ENCODE measurements at regions not wholly inside any gene's neighbourhood (a gene's known extent, or its start where the extent isn't known, plus 50 kb on each side); places are given as distances from the start of the nearest gene placed in this dataset.
"Not testable (repeated sequence)": the region's sequence is repeated elsewhere in the genome, so short reads cannot be mapped to it uniquely, and the experiment has no call there.

- DNase-seq, result no peak
- TF ChIP-seq POLR2AphosphoS5 (IDR thresholded peaks at IDR 0.05), result no peak
- TF ChIP-seq EP300 (IDR thresholded peaks at IDR 0.05), result no peak
- no peak for TF ChIP-seq POLR2A (IDR thresholded peaks at IDR 0.05)
- TF ChIP-seq, protein P1, sequence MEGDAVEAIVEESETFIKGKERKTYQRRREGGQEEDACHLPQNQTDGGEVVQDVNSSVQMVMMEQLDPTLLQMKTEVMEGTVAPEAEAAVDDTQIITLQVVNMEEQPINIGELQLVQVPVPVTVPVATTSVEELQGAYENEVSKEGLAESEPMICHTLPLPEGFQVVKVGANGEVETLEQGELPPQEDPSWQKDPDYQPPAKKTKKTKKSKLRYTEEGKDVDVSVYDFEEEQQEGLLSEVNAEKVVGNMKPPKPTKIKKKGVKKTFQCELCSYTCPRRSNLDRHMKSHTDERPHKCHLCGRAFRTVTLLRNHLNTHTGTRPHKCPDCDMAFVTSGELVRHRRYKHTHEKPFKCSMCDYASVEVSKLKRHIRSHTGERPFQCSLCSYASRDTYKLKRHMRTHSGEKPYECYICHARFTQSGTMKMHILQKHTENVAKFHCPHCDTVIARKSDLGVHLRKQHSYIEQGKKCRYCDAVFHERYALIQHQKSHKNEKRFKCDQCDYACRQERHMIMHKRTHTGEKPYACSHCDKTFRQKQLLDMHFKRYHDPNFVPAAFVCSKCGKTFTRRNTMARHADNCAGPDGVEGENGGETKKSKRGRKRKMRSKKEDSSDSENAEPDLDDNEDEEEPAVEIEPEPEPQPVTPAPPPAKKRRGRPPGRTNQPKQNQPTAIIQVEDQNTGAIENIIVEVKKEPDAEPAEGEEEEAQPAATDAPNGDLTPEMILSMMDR (IDR thresholded peaks at IDR 0.05), result no peak
- Histone ChIP-seq H3K27ac (no peak overlapping the region), H3K4me3 (no peak overlapping the region), H3K4me1 (peaks cover 0 to 32% (median 20%) of the 10 kb centered on the region in 4 donors), H3K9me3 (no peaks in the 10 kb centered on the region), H3K27me3 (no peaks in the 10 kb centered on the region), H3K36me3 (no peaks in the 10 kb centered on the region)
- 19 to 47% methylated on average over 1 of the region's 1 CpG for WGBS, 2 donors
- intact Hi-C loops (cut with DNase I), result no loop called here
Measured at GRCh38 chr6:115753446-115753845, 307.2 kb downstream of the FRK start.

- TF ChIP-seq, protein P1 (IDR thresholded peaks at IDR 0.05), result no peak
- TF ChIP-seq POLR2AphosphoS5 (IDR thresholded peaks at IDR 0.05) (no peak), POLR2A (IDR thresholded peaks at IDR 0.05) (no peak), EP300 (IDR thresholded peaks at IDR 0.05) (no peak)
- Histone ChIP-seq H3K27ac (peak overlapping the region in 3 of 4 donors; percentile 58 to 62 (median 60)), H3K36me3 (no peaks in the 10 kb centered on the region), H3K27me3 (no peaks in the 10 kb centered on the region), H3K4me3 (no peak overlapping the region), H3K9me3 (no peaks in the 10 kb centered on the region), H3K4me1 (peaks cover 0 to 44% (median 20%) of the 10 kb centered on the region in 4 donors)
- DNase-seq, result no peak
- WGBS, 2 donors, result 81 to 85% methylated on average over 5 of the region's 5 CpGs
- intact Hi-C loops (cut with DNase I), result no loop called here
Measured at GRCh38 chr6:115750946-115751345, 309.7 kb downstream of the FRK start.

GRCh38 chr6:115750292-115750691 is 310.4 kb downstream of the FRK start:
- H3K36me3 ChIP-seq, result no peaks in the 10 kb centered on the region
- DNase-seq, result no peak
- intact Hi-C loops (cut with DNase I), result no loop called here
- no peaks in the 10 kb centered on the region for H3K9me3 ChIP-seq
- peak overlapping the region in 3 of 4 donors; percentile 58 to 62 (median 60) for H3K27ac ChIP-seq
- H3K4me3 ChIP-seq, result no peak overlapping the region
- 70 to 74% methylated on average over 1 of the region's 1 CpG for WGBS, 2 donors
- H3K4me1 ChIP-seq, result peaks cover 0 to 44% (median 20%) of the 10 kb centered on the region in 4 donors
- TF ChIP-seq POLR2A (IDR thresholded peaks at IDR 0.05) (no peak), EP300 (IDR thresholded peaks at IDR 0.05) (peak in 3 of 4 donors; percentile 46 to 64 (median 50)), POLR2AphosphoS5 (IDR thresholded peaks at IDR 0.05) (peak; percentile 83 to 96 (median 92))
- TF ChIP-seq, protein P1 (IDR thresholded peaks at IDR 0.05), result peak in 1 of 4 experiments; percentile 14
- H3K27me3 ChIP-seq, result no peaks in the 10 kb centered on the region

DNA sequence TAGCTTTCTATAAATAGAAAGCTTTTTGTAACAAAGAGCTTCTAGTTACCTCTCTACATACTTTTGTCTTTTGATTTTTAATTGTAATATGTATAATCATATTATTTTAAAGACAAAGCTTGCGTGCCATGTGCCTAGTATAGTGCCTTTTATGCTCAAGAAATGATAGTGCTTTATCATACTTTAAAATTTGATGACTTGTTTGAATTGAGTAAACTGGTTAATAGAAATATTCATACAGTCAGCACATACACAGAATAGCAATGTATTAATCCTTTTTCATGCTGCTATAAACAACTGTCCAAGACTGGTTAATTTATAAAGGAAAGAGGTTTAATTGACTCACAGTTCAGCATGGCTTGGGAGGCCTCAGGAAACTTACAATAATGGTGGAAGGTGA is 313.0 kb downstream of the FRK start:
- TF ChIP-seq, protein P1 (IDR thresholded peaks at IDR 0.05), result no peak
- TF ChIP-seq EP300 (IDR thresholded peaks at IDR 0.05) (no peak), POLR2A (IDR thresholded peaks at IDR 0.05) (no peak), POLR2AphosphoS5 (IDR thresholded peaks at IDR 0.05) (no peak)
- WGBS, 2 donors, result 0% methylated on average over 1 of the region's 1 CpG

DNA sequence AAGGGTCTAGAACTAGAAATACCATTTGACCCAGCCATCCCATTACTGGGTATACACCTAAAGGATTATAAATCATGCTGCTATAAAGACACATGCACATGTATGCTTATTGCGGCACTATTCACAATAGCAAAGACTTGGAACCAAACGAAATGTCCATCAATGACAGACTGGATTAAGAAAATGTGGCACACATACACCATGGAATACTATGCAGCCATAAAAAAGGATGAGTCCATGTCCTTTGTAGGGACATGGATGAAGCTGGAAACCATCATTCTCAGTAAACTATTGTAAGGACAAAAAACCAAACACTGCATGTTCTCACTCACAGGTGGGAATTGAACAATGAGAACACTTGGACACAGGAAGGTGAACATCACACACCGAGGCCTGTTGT is 314.1 kb downstream of the FRK start:
- H3K27me3 ChIP-seq; intact Hi-C loops (cut with DNase I); H3K4me3 ChIP-seq; H3K36me3 ChIP-seq; DNase-seq; H3K27ac ChIP-seq; H3K9me3 ChIP-seq: not testable (repeated sequence)
- H3K4me1 ChIP-seq, result peaks cover 0 to 43% (median 18%) of the 10 kb centered on the region in 4 donors
- 64 to 79% methylated on average over 3 of the region's 3 CpGs for WGBS, 2 donors

More for the DNA sequence above, 313.0 kb downstream of the FRK start:
- Histone ChIP-seq H3K27me3 (no peaks in the 10 kb centered on the region), H3K27ac (no peak overlapping the region), H3K36me3 (no peaks in the 10 kb centered on the region), H3K4me1 (peaks cover 0 to 44% (median 20%) of the 10 kb centered on the region in 4 donors), H3K9me3 (no peaks in the 10 kb centered on the region), H3K4me3 (no peak overlapping the region)
- DNase-seq, result no peak
- intact Hi-C loops (cut with DNase I), result no loop called here
